GDM1 (cell line): ENCODE measurements at regions not wholly inside any gene's neighbourhood (a gene's known extent, or its start where the extent isn't known, plus 50 kb on each side); places are given as distances from the start of the nearest gene placed in this dataset.
"Not testable (repeated sequence)": the region's sequence is repeated elsewhere in the genome, so short reads cannot be mapped to it uniquely, and the experiment has no call there.

Source experiments
- DNase-seq: peaks from one replicate; lab custom pipeline; 2025; lab: John Stamatoyannopoulos, UW

DNA sequence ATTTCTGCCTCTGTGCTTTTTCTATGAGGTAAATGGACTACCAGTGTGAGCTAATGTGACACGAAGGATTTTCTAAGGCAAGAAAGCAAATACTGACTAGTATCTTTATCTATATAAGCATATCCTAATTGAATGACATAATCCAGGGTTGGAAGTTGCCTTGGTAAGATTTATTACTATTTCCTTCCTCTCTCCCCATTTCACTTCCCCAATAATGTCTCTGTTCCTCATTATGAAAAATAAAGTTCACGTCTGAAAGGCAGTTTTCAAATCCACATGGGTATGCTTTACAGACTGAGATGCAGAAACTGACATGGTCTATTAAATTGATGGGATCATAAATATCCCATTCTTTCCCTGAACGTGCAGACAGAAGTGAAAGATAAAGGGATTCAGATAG lies 86.0 kb downstream of the DTWD1 start:
- peak; percentile 23 for DNase-seq

- DNase-seq = no peak
Measured at GRCh38 chr15:49707598-49707997, 86.8 kb downstream of the DTWD1 start.

- DNase-seq = no peak
Measured at GRCh38 chr15:49709646-49710214, 88.9 kb downstream of the DTWD1 start.

DNA sequence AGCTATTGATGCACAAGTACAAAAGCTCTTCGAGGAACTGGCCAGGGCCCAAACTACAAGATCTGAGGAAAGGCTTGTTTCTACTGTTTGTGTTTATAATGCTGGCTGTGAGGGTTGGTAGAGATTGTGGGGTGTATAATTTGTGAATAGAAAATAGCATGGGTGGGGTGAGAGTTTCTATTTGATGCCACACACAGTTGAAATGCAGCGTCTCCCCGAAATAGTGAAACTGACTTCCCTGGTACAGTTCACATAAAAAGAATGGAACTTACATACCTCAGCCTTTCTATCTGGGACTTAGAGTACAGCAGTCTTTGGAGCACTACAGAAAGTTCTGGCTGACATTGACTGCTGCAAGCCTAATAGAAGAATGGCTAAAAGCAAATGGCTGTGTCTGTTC lies 91.3 kb downstream of the DTWD1 start:
- no peak for DNase-seq

DNA sequence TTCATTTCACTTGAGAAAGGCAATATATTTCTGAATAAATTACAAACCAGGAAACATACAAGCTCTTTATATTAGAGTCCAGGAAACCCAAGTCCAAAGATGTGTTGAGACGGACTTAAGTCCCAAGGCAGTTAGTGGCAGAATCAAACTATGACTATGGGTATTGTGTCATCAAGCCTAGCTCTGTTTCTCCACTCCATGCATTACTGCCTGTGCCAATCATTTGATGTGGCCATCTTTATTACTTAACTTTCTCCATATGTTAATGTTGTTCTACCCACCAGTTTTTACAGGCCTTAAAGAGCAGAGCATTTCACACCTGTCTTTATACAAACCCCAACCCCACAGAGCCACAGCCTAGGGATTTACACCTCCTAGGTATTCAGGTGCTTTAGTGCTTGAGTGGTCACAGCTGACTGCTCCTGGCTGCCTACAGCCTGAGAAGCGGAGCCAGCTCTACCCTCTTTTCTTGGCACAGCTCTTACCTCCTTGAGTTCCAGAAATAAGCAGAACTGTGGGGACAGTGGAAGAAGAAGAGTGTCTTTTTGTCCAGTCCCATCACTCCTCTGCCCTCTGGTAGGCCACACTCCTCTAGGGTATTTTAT lies 92.1 kb downstream of the DTWD1 start:
- no peak for DNase-seq

GRCh38 chr15:49715211-49715610 lies 94.4 kb downstream of the DTWD1 start:
- DNase-seq = no peak

DNA sequence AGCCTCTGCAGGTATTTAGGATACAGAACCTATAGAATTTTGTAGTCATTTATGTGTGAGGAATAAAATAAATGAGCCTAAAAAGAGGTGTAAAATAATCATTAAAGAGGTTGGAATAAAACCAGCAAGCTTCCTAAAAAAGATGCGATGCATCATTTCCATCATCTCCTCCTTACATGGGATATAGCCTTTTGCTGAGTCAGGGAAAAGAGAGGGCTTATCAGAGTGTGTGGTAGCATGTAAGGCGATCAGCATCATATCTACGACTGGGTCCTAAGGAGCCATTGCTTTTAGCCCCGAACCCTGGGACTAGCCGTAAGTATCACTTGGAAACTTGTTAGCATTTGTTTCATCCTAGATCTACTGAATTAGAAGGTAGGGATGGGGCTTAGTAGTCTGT lies 94.9 kb downstream of the DTWD1 start:
- no peak for DNase-seq

- no peak for DNase-seq
Measured at GRCh38 chr15:49718234-49718633, 97.4 kb downstream of the DTWD1 start.

- DNase-seq = no peak
Measured at GRCh38 chr15:49718846-49719245, 98.0 kb downstream of the DTWD1 start.

DNA sequence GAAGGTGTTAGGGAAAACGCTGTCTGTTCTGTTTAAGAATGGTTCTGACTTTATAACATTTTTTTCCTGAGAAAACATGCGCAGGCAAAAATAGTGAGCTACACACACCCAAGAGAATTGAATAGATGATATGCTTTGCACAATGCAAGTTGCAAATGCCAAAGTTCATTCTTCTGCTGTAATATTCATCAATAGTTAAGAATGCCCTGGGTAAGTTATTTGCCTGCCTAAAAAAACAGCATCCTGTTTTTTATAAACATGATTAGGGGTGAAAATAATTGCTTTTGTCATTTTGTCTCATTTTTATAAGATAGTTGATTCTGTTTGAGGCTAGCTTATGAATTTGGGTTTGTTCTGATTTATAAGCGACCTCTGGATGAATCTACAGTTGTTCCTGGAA lies 99.4 kb downstream of the DTWD1 start:
- no peak for DNase-seq

DNA sequence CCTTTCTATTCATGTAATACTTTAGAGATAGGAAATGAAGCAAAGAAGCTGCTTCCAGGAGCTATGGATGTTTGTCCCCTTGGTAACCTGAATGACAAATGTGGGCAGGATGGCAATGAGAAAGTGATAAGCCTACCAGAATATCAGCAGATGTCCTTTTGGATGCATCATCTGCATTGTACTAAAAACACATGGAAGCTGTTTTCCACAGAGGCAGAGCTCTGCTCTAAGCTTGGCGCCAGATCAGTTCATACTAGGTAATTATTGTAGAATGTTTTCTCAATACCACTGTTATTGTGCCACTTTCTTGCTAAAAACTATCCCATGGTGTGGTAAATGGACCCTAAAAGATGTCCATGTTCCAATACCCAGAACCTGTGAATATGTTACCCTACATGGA lies 100.2 kb downstream of the DTWD1 start:
- DNase-seq = no peak

DNA sequence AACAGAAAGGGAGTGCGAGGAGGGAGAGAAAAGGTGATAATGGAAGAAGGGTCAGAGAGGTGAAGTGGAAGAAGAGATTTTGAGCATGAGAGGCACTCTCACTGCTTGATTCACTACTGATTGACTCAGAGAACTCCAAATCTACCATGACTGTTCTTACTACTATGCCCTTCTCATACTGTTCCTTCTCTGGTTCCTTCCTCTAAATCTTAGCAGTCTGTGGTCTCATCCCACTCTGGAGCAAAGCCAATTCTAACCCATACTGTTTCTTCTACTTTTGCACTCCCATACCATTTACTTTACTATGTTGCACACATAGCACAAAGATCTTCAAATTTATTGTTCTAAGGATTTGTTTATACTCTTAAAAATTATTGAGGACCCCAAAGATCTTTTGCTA lies 100.8 kb downstream of the DTWD1 start:
- DNase-seq = peak; percentile 37

- no peak for DNase-seq
Measured at GRCh38 chr15:49723981-49724380, 103.1 kb downstream of the DTWD1 start.

- DNase-seq = no peak
Measured at GRCh38 chr15:49731187-49732099, 110.6 kb downstream of the DTWD1 start.

GRCh38 chr15:49732109-49732508 lies 111.3 kb downstream of the DTWD1 start:
- DNase-seq = not testable (repeated sequence)

- DNase-seq = not testable (repeated sequence)
Measured at GRCh38 chr15:49734089-49734488, 113.2 kb downstream of the DTWD1 start.

- DNase-seq = no peak
Measured at GRCh38 chr15:49734831-49735508, 114.1 kb downstream of the DTWD1 start.

- no peak for DNase-seq
Measured at GRCh38 chr15:49737127-49737526, 116.3 kb downstream of the DTWD1 start.

GRCh38 chr15:49741712-49742111 lies 120.9 kb downstream of the DTWD1 start:
- no peak for DNase-seq

- no peak for DNase-seq
Measured at GRCh38 chr15:49742381-49742780, 121.5 kb downstream of the DTWD1 start.

- DNase-seq = no peak
Measured at GRCh38 chr15:49747340-49747739, 126.5 kb downstream of the DTWD1 start.

DNA sequence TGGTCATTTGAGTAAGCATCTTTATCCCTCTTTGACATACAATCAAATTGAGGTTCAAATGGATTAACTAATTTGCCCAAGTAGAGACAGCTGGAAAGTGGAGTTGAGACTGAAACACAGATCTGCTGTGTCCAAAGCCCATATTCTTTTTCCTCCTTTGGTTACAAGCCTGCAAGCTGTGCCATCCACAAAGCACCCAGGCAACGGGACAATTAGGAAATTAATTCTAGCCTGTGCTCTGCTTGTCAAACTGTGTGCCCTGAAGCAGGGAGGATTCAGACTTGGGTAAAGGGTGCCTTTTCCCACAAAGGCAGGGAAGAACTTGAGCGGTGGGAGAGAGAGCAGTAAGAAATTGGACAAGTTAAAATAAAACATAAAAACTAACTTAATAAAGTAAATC lies 127.9 kb downstream of the DTWD1 start:
- DNase-seq = no peak

GRCh38 chr15:49750553-49750952 lies 129.7 kb downstream of the DTWD1 start:
- DNase-seq = no peak
